HL-60 (cell line): ENCODE measurements at regions not wholly inside any gene's neighbourhood (a gene's known extent, or its start where the extent isn't known, plus 50 kb on each side); places are given as distances from the start of the nearest gene placed in this dataset.

Experiments
- CTCF ChIP-seq: IDR thresholded peaks from one replicate; pipeline ENCODE4 v1.5.1; 2011; ENCODE audit warnings: low read length, control low read depth, inconsistent platforms; ENCODE audit not compliant: insufficient read depth
- GABPA ChIP-seq: IDR thresholded peaks from 2 replicates; pipeline ENCODE4 v1.6.1; 2012; ENCODE audit warnings: low read depth
- POLR2AphosphoS5 ChIP-seq: IDR thresholded peaks from 2 replicates; pipeline ENCODE4 v1.6.1; 2012; ENCODE audit warnings: low read depth

DNA sequence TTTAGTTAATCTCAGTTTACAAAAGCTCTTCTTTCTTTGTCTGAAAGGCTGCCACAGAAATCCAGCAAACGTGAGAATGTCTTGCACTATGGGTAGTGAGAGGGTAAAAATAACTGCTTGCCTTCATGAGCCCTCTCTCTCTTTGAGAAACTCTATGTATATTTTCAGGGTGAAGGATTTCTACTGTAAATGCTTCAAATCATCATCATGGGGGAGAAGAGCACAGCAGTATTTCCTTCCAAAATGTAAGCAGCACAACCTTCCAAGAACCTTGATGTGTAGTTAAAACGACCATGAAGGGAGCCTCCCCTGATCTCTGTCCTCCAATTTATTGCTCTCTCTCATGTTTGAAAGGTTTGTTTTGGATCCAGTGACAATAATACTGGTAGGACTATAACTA, 141.3 kb upstream of the CENPW start:
- TF ChIP-seq GABPA: no peak
- no peak for TF ChIP-seq CTCF
- TF ChIP-seq POLR2AphosphoS5: no peak
